Adrenal gland (tissue), 5 donors: ENCODE measurements at regions not wholly inside any gene's neighbourhood (a gene's known extent, or its start where the extent isn't known, plus 50 kb on each side); places are given as distances from the start of the nearest gene placed in this dataset.

Source experiments
- POLR2A ChIP-seq, 2 donors: fragments of 450-650 bp; IDR thresholded peaks; one replicate each; pipeline ENCODE4 v1.6.1; 2017; ENCODE audit warnings: antibody characterized with exemption in 2 of 2, mild to moderate bottlenecking in 2 of 2, moderate library complexity in 1 of 2
- TF ChIP-seq, protein P1 (sequence below), 6 experiments: fragments of 450-650 bp in 4 of 6; fragments of 200-600 bp in 2 of 6; sonication (generic) in 1 of 6; IDR thresholded peaks; 1 replicate in 5 of 6; 2 replicates in 1 of 6; pipeline versions ENCODE4 v1.5.1 to v1.8.0; 2016 to 2021; ENCODE audit warnings: antibody characterized with exemption in 6 of 6, mild to moderate bottlenecking in 2 of 6, moderate library complexity in 1 of 6
- donor health status: DM: no; HTN: no; CAD: no.

- TF ChIP-seq, protein P1, sequence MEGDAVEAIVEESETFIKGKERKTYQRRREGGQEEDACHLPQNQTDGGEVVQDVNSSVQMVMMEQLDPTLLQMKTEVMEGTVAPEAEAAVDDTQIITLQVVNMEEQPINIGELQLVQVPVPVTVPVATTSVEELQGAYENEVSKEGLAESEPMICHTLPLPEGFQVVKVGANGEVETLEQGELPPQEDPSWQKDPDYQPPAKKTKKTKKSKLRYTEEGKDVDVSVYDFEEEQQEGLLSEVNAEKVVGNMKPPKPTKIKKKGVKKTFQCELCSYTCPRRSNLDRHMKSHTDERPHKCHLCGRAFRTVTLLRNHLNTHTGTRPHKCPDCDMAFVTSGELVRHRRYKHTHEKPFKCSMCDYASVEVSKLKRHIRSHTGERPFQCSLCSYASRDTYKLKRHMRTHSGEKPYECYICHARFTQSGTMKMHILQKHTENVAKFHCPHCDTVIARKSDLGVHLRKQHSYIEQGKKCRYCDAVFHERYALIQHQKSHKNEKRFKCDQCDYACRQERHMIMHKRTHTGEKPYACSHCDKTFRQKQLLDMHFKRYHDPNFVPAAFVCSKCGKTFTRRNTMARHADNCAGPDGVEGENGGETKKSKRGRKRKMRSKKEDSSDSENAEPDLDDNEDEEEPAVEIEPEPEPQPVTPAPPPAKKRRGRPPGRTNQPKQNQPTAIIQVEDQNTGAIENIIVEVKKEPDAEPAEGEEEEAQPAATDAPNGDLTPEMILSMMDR (IDR thresholded peaks at IDR 0.05) = no peak
- TF ChIP-seq POLR2A (IDR thresholded peaks at IDR 0.05) = no peak
Observed at GRCh38 chr3:75380276-75380771, 283.8 kb upstream of the FRG2C start.
